Choroid plexus epithelial cell (primary cell): ENCODE measurements at regions not wholly inside any gene's neighbourhood (a gene's known extent, or its start where the extent isn't known, plus 50 kb on each side); places are given as distances from the start of the nearest gene placed in this dataset.

ENCODE experiments used
- DNase-seq: peaks from one replicate; pipeline ENCODE4 v3.0.0-alpha.2; 2010; ENCODE audit warnings: low read depth
- H3K4me3 ChIP-seq: 2 replicates; pipeline ENCODE4 v1.5.1; 2011; ENCODE audit warnings: low read depth, mild to moderate bottlenecking, control low read depth, low read length, moderate library complexity
- CTCF ChIP-seq: conservative IDR thresholded peaks from 2 replicates; pipeline ENCODE4 v1.5.1; 2011; ENCODE audit warnings: low read depth, mild to moderate bottlenecking, control low read depth, inconsistent platforms, low read length, moderate library complexity

GRCh38 chr6:62492192-62492822 lies 206.3 kb upstream of the KHDRBS2 start:
- H3K4me3 ChIP-seq = no peak overlapping the region
- no peak for DNase-seq
- no peak for TF ChIP-seq CTCF

GRCh38 chr6:62480544-62480943 lies 194.5 kb upstream of the KHDRBS2 start:
- no peak for TF ChIP-seq CTCF
- H3K4me3 ChIP-seq = no peak overlapping the region
- no peak for DNase-seq

GRCh38 chr6:62479697-62480220 lies 193.7 kb upstream of the KHDRBS2 start:
- TF ChIP-seq CTCF = no peak
- DNase-seq = no peak
- no peak overlapping the region for H3K4me3 ChIP-seq

- no peak overlapping the region for H3K4me3 ChIP-seq
- no peak for TF ChIP-seq CTCF
- no peak for DNase-seq
Measured at GRCh38 chr6:62474793-62475192, 188.8 kb upstream of the KHDRBS2 start.

GRCh38 chr6:62466607-62467006 lies 180.6 kb upstream of the KHDRBS2 start:
- DNase-seq = no peak
- H3K4me3 ChIP-seq = no peak overlapping the region
- no peak for TF ChIP-seq CTCF

- H3K4me3 ChIP-seq = no peak overlapping the region
- DNase-seq = no peak
- TF ChIP-seq CTCF = no peak
Measured at GRCh38 chr6:62465206-62465605, 179.2 kb upstream of the KHDRBS2 start.

GRCh38 chr6:62452586-62452985 lies 166.6 kb upstream of the KHDRBS2 start:
- no peak for TF ChIP-seq CTCF

More at GRCh38 chr6:62452586-62452985, 166.6 kb upstream of the KHDRBS2 start:
- no peak for DNase-seq
- H3K4me3 ChIP-seq = no peak overlapping the region
